Epithelial cell of proximal tubule (primary cell): ENCODE measurements at regions not wholly inside any gene's neighbourhood (a gene's known extent, or its start where the extent isn't known, plus 50 kb on each side); places are given as distances from the start of the nearest gene placed in this dataset.

Experiments
- DNase-seq: peaks from one replicate; pipeline ENCODE4 v3.0.0-alpha.2; 2011; ENCODE audit warnings: low read depth
- H3K4me3 ChIP-seq: 2 replicates; pipeline ENCODE4 v1.5.1; 2011; ENCODE audit warnings: low read depth, mild to moderate bottlenecking, low read length
- TF ChIP-seq, protein P1 (sequence below): conservative IDR thresholded peaks from 2 replicates; pipeline ENCODE4 v1.5.1; 2012; ENCODE audit warnings: low read depth, mild to moderate bottlenecking, low read length

DNA sequence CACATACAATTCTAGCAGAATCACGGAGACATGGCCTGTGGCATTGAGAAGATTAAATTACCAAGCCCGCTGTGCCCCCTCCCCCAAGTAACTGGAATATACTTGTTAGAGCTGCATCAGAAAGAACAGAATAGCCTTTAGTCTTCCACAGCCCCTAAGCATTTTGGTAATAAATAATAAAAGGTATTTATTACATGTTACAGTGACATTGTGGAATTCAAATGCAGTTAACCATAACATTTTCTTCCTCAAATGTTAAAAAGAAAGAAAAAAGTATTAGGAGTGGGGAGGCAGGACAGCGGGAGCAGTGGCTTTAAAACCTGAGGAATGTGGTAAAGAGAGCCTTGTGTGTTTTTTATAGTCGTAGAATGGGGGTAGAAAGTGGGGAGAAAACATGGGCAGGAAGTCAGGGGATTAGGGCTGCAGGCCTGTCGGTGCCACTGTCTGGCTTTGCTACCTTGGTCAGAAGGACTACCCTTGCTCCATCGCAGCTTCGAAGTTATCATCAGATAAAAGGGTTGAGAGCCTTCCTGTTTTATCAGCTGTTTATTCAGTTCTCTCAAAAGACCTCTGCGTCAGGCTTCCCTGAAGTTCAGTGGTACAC, 255.9 kb downstream of the MSRB3 start:
- TF ChIP-seq, protein P1, sequence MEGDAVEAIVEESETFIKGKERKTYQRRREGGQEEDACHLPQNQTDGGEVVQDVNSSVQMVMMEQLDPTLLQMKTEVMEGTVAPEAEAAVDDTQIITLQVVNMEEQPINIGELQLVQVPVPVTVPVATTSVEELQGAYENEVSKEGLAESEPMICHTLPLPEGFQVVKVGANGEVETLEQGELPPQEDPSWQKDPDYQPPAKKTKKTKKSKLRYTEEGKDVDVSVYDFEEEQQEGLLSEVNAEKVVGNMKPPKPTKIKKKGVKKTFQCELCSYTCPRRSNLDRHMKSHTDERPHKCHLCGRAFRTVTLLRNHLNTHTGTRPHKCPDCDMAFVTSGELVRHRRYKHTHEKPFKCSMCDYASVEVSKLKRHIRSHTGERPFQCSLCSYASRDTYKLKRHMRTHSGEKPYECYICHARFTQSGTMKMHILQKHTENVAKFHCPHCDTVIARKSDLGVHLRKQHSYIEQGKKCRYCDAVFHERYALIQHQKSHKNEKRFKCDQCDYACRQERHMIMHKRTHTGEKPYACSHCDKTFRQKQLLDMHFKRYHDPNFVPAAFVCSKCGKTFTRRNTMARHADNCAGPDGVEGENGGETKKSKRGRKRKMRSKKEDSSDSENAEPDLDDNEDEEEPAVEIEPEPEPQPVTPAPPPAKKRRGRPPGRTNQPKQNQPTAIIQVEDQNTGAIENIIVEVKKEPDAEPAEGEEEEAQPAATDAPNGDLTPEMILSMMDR: no peak
- no peak for DNase-seq
- no peak overlapping the region for H3K4me3 ChIP-seq

DNA sequence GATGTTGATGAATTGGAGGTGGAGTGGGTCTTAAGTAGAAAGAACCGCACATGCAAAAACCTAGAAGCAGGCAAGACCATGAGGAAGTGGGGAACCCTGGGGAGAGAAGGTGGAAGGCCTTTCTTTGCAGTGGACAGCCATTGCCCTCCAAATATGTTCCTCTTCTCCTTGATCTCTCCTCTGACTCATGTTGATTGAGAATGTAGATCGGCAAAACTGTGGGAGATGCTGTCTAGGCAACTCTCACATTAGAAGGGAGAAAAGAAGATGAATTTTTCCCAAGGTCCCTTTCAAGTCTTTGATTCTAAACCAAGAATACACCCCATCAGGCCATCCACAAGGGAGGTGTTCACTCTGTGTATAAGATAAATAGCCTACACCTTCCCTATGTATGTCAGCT, 257.5 kb downstream of the MSRB3 start:
- no peak overlapping the region for H3K4me3 ChIP-seq
- TF ChIP-seq, protein P1: no peak
- no peak for DNase-seq

DNA sequence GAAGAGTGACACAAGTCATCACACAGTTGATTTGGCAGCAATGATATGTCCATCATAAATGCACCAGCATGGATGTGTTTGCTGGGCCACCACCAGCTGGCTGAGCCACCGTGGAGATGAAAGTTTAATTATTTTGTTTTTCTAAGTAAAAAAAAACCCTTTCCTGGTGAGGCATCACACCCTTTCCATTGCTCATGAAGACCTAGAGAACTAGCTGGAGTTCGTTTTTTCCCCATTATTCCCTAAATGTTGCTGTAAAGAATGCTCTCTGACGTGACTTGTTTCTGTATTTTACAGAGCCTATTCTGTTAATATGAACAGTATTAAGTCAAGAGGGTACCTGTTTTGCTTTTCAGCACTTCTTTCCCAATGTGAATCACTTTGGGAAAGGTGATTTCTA, 257.9 kb downstream of the MSRB3 start:
- TF ChIP-seq, protein P1: no peak
- no peak overlapping the region for H3K4me3 ChIP-seq

DNA sequence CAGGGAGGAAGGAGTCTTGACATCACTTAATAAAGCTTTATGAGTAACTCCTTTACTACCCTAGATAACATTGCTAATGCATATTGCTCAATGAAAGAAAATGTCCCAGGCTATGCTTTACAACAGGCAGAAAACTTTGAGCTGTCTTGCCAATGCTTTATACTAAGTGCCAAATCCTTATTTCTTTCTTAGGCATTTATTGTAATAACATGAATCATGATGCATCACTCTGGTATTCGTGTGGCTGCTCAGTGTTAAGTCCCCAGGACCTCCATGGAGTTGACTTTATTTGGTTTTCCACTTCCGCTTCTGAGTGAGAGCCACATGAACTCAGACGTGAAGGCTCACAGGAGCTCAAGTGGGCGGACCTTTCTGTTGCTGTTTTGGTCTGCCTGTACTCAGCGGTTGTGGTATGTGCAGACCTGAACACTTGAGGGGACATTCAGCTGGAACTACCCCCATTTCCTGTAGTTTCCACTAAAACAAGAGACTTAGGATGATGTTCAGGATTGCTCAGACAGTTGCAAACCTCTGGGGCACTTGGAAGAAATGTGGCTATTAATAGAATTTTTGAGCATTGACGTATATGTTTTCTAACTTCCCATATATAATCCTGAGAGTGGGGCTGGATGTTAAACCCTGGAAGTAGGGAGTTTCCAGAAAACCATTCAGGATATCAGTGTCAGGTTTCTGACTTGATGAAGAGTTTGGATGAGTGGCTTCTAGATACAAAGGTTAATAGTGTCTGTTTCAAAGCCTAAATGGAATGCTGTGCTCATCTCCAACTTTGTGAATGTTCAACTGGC, 258.6 kb downstream of the MSRB3 start:
- no peak overlapping the region for H3K4me3 ChIP-seq
- DNase-seq: peak; percentile 100
- TF ChIP-seq, protein P1: peak; percentile 0

More for the DNA sequence above, 257.9 kb downstream of the MSRB3 start:
- DNase-seq: no peak

DNA sequence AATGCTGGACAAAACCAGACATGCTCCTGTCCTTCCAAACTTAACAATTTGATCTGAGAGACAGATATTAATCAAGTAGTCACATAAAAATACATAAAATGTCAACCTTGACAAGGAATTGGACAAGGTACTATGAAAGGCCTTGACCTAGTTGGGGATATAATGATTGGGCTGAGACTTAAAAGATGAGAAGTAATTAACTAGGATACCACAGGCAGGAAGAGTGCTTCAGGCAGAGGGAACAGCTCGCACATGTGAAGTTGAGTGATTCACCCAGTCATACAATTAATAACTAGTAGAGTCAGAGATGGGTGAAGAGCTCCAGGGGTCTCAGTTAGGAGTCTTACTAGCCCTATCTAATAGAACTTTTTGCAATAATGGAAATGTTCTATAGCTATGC, 259.5 kb downstream of the MSRB3 start:
- DNase-seq: peak; percentile 30
- TF ChIP-seq, protein P1: no peak
- H3K4me3 ChIP-seq: no peak overlapping the region

DNA sequence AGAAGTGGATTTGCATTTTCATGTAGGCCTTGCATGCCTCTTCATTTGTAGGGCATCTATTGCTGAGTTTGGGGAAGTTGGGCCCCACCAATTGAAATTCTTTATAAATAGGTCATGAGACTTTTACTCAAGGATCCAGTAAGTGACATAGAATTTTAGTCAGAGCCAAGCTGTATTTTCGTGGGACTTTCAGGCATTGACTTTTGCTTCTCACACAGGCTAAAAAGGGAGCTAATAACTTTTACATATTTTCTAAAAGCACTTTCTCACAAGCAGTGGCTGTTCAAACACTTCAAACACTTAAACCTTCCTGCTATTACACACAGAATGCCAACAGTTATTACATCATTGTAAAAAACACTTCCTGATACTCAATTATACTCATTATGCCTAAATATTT, 260.5 kb downstream of the MSRB3 start:
- TF ChIP-seq, protein P1: no peak
- H3K4me3 ChIP-seq: no peak overlapping the region
- no peak for DNase-seq

DNA sequence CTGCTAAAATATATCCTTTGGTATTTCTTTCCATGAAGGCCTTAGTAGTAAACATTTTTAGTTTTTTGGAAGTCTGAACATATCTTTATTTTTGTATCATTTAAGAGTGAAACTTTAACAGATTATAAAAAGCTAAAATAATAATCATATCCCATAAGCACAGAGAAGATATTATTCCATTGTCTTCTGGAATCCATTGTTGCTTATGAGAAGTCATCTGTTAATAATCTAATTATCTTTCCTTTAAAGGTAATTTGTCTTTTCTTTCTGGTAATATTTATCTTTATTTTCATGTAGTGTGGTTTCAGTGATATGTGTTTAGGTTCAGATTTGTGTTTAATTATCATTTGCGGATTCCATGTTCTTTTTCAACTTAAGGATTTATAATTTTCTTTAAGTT, 261.7 kb downstream of the MSRB3 start:
- TF ChIP-seq, protein P1: no peak
- H3K4me3 ChIP-seq: no peak overlapping the region
- no peak for DNase-seq
